GM19324 (cell line): ENCODE measurements at regions not wholly inside any gene's neighbourhood (a gene's known extent, or its start where the extent isn't known, plus 50 kb on each side); places are given as distances from the start of the nearest gene placed in this dataset.
"Not testable (repeated sequence)": the region's sequence is repeated elsewhere in the genome, so short reads cannot be mapped to it uniquely, and the experiment has no call there.

ENCODE experiments used
- ATAC-seq: cut with Tn5 transposase; IDR thresholded peaks from one replicate; pipeline ENCODE4 v1.9.1; 2021; ENCODE audit warnings: mild to moderate bottlenecking, moderate library complexity; ENCODE audit not compliant: unreplicated experiment, low FRiP score

DNA sequence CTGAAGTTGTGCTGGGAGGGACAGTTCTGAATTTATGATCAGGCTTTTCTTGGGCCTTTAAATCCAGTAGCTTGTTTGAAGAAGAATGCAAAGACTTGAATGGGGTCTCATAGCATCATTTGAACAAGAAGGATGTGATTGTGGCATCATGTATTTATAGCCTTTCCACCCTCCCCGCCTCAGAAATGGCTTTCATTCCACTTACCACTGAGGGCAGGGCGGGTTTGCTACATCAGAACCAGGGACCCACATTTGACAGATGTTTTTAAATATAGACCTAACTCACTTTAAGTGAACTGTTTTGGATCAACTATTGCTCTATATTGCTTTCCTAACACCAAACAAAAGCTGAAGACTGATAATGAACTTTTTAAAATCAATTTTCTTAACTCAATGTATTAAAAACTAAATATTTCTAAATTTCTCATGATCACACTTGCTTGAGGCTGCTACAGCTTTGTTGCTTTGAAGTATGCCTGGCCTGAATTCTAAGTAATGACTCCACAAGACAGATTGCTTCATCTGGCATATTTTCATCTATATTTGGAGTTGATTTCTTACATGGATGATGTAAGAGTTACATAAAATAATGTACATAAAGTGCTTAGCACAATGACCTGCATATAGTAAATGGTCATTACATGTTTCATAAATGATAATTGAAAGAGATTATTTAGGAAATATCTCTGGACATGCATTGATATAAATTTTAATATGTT is 1552.9 kb upstream of the SLC39A10 start:
- peak; percentile 16 for ATAC-seq

DNA sequence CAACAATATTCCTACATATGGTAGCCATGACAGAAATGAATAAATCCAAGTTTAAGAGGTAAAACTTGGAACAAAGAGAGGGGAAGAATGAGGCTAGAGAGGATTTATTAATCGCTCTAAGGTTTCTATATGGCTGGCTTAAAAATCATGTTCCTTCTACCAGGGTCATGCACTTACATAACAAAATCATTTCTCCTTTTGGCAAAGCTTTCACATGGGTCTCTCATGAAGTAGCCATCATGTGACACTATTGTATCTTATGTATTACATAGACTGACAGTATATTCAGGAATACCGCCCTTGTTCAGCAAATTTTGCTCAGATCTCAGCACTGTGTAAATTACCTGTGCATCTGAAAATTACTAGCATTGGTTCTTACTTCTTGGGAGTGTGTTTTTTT is 1554.5 kb upstream of the SLC39A10 start:
- ATAC-seq = no peak

DNA sequence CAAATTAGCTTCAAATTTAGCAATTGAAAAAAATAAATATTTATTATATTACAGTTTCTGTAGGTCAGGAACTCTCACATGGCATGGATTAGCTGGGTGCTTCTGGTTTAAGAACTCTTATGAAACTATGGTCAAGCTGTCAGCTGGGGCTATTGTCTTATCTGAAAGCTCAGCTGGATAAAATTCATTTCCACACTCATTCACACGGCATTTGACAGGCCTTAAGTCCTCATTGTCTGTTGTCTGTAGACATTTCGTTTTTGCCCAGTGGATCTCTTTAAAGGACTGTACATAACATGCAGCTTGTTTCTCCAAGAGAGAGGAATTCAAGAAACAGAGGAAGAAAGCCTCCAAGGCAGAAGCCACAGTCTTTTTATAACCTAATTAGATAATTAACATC is 1556.8 kb upstream of the SLC39A10 start:
- no peak for ATAC-seq

DNA sequence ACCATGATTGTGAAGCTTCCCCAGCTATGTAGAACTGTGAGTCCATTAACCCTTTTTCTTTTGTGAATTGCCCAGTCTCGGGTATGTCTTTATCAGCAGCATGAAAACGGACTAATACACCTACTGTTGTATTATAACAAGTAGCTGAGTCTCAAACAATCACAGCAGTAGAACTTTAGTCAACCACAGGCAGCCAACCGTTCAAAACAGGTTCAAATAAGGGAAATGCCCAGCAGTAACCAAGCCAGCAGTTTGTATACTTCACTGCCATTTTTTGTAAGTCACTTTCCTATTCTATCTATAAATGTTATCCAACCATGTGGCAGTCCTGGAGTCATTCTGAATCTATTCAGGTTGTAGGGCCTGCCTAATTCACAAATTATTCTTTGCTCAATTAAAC is 1560.6 kb upstream of the SLC39A10 start:
- ATAC-seq = no peak

DNA sequence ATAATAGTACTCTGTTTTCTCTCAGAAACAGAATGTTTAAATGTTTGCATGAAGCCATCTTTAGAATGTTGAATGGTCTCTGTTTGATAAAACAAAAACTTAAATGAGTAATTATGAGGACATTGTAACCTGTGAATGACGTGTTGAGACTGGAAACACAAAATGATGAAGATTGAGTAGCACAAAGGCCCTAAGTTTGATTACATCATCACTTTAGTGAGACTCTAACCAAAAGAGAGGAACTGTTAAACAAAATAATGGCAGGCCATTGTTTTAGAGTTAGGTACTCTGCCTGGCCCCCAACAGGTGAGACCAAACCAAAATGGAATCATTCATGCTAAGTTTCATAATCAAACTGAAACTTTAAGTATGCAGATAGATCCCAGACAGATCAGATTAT is 1561.7 kb upstream of the SLC39A10 start:
- ATAC-seq = no peak

DNA sequence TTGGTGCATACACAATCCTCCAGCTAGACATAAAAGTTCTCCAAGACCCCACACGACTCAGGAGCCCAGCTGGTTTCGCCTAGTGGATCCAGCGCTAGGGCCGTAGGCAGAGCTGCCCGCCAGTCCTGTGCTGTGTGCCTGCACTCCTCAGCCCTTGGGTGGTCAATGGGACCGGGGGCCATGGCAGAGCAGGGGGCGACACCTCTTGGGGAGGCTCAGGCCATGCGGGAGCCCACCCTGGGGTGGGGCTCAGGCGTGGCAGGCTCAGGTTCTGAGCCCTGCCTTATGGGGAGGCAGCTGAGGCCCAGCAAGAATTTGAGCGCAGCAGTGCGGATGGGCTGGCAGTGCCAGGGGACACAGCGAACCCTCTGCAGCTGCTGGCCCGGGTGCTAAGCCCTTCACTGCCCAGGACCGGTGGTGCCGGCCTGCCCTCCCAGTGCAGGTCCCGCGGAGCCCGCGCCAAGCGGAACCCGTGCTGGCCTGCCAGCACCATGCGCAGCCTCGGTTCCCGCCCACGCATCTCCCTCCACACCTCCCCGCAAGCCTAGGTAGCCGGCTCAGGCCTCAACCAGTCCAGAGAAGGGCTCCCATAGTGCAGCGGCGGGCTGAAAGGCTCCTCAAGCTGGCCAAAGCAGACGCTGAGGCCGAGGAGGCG is 1566.6 kb upstream of the SLC39A10 start:
- no peak for ATAC-seq

DNA sequence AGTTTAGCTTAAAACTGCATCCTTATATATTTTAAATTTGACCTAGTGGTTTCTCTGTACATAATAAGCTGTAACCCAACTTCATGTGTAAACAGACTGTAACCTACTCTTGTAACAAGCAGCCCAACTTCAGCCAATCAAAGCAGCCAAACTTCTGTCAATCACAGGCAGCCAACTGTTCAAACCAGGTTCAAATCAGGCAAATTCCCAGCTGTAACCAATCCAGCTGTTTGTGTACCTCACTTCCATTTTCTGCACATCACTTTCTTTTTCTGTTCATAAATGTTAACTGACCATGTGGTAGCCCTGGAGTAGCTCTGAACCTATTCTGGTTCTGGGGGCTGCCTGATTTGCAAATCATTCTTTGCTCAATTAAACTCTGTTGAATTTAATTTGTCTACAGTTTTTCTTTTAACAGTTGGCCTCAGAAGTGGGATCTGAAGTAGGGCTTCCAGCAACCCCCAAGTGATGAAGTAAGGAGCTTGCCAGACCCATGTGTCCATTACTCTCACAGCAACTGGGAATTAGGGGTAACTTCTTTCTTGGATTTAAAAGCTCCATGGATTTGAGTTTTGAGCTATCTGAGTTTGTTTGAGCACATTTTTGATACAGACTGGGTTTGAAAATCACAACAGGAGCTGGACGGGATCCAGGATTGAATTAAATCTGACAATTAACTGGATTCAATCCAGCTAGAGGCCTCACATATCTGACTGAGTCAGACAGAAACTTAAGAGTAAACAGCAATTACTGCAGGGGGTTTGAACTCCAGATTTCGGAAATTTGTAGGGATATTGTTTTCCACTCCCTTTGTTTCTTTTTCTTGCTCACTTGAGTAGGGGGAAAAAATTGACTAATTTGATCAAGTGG is 1569.7 kb upstream of the SLC39A10 start:
- ATAC-seq = no peak

DNA sequence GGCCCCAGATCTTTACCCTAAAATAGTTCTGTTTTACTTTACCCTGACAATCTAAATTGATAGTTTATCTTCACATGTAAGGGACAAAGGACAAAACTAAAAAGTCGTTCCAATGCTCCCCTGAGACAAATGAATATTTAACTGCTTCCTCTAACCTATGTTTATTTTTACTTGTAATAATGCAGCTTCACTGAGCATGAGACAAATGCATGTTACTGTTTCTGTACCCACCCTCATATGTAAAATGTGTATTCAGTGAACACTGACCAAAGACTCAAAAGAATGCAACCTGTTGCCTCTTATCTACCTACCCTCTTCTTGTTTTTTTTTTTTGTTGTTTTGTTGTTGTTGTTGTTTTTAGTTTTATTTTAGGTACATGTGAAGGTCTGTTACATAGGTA is 1570.9 kb upstream of the SLC39A10 start:
- ATAC-seq = no peak

DNA sequence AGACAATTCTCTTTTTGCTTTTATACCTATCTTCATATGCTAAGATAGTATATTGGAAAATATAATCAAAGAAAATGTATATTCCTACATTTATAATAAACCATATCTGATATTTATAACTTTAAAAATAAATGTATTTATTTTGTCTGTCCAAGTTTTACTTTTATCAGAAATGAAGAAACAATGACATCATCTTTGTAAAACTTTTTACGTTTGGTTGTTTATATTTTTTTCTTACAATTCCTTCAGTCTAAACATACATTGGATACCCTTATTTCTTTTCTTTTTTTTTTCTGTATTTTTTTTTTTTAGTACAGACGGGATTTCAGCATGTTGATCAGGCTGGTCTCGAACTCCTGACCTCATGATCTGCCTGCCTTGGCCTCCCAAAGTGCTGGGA is 1577.0 kb upstream of the SLC39A10 start:
- ATAC-seq = no peak

DNA sequence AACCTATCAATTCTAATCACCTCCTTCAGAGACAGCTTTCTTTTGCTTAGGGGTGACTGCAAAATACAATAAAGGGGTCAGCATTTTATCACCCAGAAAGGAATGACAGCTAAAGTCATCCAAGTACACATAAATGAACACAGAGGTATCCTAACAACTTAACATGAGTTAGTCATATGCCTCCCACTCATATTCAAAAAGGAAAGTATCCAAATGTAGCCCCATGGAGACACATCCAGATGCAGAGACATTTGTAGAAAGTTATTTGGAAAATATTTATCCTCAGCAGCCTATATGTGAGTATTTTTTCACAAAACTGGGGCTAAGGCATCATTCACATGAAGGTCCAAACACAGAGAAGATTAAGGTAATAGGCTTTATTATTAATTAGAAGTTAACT is 1579.7 kb upstream of the SLC39A10 start:
- ATAC-seq = no peak

DNA sequence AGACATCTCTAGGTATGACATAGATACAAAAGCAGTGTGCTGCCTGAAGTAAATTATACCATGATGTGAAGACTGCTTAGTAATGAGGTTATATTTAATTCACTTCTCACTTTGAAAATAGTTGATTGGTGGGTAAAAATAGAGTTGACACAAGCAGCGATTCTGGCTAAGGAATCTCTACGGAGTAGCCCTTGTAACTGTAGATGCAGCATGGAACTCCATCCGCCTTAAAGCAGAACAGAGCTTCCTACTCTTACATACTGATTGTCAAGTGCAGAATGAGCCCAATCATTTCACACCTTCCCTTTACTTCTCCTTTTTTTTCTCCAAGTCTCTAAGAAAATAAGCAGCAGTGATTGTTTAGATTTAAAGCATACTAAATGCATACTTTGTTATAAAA is 1594.6 kb upstream of the SLC39A10 start:
- ATAC-seq = no peak

DNA sequence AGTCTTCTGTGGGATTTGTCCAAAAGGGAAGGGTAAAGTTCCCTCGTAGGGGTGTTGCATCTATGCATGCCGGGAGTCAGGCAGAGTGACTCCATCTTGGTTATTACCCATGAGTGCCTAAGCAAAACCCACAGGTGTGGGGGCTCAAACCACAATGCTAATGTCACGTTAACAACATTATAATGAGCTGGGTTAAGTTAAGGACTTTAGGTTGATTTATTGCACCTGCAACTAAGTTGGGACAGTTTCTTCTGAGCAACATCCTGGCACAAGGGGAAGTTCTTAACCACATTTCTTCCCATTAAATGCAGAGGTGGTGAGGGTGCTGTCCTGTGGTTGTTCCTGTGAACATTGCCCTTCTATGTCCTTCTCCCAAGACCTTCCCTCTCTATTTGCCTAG is 1596.8 kb upstream of the SLC39A10 start:
- ATAC-seq = no peak

DNA sequence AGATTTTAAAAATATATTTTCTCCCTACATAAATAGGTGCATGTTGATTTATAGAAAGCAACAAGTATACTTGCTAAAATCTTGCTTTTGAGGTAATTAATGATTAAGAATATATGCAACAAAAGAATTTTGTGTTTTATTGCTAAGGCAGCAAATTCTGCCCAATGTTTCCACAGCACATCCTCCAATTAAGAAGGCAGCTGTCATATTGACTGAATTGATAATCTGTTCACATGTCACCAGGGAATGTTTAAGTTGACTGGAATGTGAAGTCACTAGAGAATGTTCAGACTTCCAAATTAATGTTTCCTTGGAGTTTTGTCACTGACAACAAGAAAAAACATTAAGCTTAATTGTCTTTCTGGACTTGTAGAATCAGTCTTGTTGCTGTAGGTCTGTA is 1602.7 kb upstream of the SLC39A10 start:
- ATAC-seq = no peak

DNA sequence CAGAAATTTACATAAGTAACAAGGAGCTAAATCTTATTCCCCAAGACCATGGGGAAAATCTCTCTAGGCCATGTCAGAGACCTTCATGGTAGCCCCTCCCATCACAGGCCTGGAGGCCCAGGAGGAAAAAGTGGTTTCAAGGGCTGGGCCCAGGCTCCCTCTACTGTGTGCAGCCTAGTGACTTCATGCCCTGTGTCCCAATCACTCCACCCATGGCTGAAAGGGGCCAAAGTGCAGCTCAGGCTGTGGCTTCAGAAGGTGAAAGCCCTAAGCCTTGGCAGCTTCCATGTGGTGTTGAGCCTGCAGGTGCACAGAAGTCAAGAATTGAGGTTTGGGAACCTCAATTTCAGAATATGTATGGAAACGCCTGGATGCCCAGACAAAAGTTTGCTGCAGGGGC is 1612.7 kb upstream of the SLC39A10 start:
- no peak for ATAC-seq

DNA sequence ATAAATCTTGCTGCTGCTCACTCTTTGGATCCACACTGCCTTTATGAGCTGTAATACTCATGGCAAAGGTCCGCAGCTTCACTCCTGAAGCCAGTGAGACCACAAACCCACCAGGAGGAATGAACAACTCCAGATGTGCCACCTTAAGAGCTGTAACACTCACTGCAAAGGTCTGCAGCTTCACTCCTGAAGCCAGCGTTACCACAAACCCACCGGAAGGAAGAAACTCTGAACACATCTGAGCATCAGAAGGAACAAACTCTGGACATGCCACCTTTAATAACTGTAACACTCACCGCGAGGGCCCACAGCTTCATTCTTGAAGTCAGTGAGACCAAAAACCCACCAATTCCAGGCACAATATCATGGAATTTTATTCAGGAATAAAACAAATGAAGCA is 1635.9 kb upstream of the SLC39A10 start:
- not testable (repeated sequence) for ATAC-seq

DNA sequence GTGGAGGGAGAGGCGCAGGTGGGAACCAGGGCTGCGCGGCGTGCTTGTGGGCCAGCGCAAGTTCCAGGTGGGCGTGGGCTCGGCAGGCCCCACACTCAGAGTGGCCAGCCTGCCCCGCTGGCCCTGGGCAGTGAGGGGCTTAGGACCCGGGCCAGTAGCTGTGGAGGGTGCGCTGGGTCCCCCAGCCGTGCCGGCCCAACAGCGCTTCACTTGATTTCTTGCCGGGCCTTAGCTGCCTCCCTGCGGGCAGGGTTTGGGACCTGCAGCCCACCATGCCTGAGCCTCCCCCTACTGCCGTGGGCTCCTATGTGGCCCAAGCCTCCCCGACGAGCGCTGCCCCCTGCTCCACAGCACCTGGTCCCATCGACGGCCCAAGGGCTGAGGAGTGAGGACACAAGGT is 1636.9 kb upstream of the SLC39A10 start:
- ATAC-seq = no peak

DNA sequence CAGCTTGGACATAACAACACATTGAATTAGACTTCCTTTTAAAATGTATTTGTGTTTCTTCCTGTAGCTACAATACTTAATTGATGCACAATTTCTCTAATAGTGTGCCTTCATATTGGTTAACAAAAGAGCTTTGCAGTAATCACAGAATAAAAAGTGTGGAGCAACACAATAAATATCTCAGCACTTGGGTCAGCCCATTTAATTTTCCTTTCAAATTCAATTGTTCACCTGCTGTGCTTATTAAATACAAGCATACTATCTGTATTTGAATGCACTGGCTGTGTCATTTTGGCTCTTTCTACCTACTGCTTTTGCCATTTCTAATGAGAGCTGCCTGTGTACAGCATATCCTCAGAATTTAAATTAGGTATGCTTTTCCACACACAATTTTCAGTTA is 1641.3 kb upstream of the SLC39A10 start:
- no peak for ATAC-seq

DNA sequence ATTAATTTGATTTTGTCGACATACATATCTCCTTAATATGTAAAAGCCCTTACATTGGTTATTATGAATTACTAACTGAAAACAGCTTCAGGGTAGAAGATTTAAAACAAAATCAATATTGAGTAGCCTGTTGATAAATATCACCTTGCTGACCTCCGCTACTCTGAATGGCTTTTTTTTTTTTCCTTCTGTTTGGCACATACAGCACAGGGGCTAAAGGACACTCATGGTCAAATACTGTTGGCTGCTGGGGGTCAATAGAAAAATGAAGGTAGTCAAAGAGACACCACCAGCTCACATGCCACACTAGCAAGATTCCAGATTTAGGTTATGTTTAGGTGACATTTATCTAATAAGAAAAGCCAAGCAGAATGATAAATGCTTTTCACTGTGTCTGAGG is 1642.4 kb upstream of the SLC39A10 start:
- no peak for ATAC-seq

DNA sequence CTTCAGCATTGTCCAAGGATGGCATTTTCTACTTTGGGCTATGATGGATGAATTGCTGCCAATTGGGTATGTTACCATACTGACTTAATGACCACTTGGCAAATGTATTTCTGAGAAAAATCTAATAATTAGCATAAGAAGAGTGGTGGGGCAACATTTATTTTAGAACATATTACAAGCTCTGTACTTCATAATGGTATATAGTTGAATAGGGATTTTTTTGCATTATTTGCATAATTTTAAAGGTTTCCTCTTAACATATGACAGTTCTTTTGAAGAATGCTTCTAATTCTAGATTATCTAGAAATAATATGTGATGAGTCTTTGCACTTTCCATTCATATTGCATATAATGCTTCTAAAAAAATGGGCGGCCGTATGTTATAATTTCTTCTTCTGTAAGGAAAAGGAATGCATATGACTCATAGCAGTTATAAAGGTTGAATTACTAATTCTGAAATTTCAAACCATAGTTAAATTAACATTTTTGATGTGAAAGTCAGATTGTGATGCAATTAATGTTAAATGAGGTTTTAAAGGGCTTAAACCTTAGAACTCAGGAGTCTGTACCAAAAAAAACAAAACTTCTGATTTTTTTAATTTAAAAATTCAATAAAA is 1652.3 kb upstream of the SLC39A10 start:
- no peak for ATAC-seq

DNA sequence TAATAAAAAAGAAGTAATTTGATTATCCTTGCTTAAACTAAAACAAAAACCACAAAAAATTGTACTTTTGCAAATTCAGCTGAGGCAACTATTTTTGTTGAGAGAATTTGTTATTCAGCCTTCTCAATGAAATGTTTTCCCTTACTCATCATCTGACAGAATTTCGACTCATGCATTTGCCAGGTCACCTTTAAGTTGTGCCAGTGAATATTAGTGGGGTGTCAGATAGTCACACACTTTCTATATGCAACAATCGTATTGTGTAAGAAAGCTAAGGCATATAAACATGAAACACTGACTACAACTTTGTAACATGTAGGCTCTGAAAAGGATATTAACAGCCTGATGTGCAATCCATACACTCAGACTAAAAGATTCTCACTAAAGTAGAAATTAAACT is 1653.1 kb upstream of the SLC39A10 start:
- no peak for ATAC-seq

DNA sequence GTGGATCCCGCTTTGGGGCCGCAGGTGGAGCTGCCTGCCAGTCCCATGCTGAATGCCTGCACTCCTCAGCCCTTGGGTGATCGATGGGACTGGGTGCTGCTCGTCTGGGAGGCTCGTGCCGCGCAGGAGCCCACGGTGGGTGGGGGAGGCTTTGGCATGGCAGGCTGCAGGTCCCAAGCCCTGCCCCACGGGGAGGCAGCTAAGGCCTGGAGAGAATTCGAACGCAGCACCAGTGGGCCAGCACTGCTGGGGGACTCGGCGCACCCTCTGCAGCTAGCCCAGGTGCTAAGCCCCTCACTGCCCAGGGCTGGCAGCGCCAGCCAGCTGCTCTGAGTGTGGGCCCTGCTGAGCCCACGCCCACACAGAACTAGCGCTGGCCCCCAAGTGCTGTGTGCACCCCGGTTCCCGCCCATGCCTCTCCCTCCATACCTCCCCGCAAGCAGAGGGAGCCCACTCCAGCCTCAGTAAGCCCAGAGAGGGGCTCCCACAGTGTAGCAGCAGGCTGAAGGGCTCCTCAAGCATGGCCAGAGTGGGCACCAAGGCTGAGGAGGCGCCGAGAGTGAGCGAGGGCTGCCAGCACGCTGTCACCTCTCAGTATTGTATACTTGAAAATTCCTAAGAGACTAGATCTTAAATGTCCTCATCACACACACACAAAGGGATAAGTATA is 1654.2 kb upstream of the SLC39A10 start:
- no peak for ATAC-seq
